Panc1 (cell line): ENCODE measurements at regions not wholly inside any gene's neighbourhood (a gene's known extent, or its start where the extent isn't known, plus 50 kb on each side); places are given as distances from the start of the nearest gene placed in this dataset.
"Not testable (repeated sequence)": the region's sequence is repeated elsewhere in the genome, so short reads cannot be mapped to it uniquely, and the experiment has no call there.

Experiments used
- POLR2AphosphoS5 ChIP-seq: IDR thresholded peaks from 2 replicates; pipeline ENCODE4 v1.6.1; 2012; ENCODE audit warnings: mild to moderate bottlenecking, low read depth, low read length, moderate library complexity
- TF ChIP-seq, protein P1 (sequence below): fragments of 450-650 bp; IDR thresholded peaks from 2 replicates; pipeline ENCODE4 v1.5.1; 2017; ENCODE audit warnings: mild to moderate bottlenecking

DNA sequence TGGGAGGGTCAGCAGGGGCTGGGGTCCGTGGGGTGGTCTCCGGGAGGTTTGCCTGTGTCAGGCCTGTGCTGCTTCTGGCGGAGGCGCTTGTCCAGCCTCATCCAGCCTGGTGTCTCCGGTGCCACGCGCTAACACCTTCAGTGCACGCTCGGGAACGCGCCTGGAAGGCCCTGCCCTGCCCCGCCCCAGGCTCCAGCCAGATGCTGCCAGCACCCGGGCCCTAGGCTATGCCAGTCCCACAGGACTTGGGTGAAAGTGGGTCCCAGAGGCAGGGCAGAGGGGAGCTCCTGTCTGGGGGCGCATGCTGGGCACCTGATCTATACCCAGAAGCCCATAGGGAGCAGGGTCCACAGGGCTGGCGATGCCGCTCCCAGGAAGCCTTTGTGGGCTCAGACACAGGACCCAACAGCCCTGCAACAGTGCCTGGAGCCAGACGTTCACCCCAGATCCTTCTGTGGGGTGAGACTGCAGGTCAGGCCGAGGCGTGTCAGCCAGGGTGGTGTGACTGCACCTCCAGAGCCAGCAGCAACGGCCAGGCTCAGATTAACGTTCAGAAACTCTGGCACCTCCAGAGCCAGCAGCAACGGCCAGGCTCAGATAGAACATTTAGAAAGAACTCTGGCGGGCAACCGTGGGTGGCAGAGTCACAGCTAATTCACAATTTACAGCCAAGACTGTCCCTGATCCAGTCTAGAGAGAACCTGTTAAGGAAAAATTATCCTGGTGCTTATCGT lies 5423.2 kb upstream of the TPTE start:
- TF ChIP-seq POLR2AphosphoS5: not testable (repeated sequence)
- TF ChIP-seq, protein P1, sequence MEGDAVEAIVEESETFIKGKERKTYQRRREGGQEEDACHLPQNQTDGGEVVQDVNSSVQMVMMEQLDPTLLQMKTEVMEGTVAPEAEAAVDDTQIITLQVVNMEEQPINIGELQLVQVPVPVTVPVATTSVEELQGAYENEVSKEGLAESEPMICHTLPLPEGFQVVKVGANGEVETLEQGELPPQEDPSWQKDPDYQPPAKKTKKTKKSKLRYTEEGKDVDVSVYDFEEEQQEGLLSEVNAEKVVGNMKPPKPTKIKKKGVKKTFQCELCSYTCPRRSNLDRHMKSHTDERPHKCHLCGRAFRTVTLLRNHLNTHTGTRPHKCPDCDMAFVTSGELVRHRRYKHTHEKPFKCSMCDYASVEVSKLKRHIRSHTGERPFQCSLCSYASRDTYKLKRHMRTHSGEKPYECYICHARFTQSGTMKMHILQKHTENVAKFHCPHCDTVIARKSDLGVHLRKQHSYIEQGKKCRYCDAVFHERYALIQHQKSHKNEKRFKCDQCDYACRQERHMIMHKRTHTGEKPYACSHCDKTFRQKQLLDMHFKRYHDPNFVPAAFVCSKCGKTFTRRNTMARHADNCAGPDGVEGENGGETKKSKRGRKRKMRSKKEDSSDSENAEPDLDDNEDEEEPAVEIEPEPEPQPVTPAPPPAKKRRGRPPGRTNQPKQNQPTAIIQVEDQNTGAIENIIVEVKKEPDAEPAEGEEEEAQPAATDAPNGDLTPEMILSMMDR: not testable (repeated sequence)
